SU-DHL-6 (cell line): ENCODE measurements at regions not wholly inside any gene's neighbourhood (a gene's known extent, or its start where the extent isn't known, plus 50 kb on each side); places are given as distances from the start of the nearest gene placed in this dataset.

Experiments used
- CTCF ChIP-seq: fragments of 200-600 bp; sonication (generic); IDR thresholded peaks from one replicate; pipeline ENCODE4 v1.5.1; 2017; ENCODE audit warnings: antibody characterized with exemption, mild to moderate bottlenecking, low read length, moderate library complexity; ENCODE audit not compliant: insufficient read depth, poor library complexity, severe bottlenecking
- EZH2phosphoT487 ChIP-seq: fragments of 200-600 bp; sonication (generic), shearing (Covaris generic); conservative IDR thresholded peaks from 2 replicates; pipeline ENCODE4 v1.6.1; 2018; ENCODE audit warnings: mild to moderate bottlenecking, antibody characterized with exemption, low read length, moderate library complexity, mixed read lengths

- TF ChIP-seq CTCF (no peak), EZH2phosphoT487 (no peak)
These were observed 651.0 kb downstream of the NR2F1-AS1 start for GRCh38 chr5:92930057-92930456.
